Activated T-cell treated with anti-CD3 and anti-CD28 coated beads, Interleukin-2, amount 50 U/mL, for 24 hours (primary cell): ENCODE measurements at regions not wholly inside any gene's neighbourhood (a gene's known extent, or its start where the extent isn't known, plus 50 kb on each side); places are given as distances from the start of the nearest gene placed in this dataset.

ENCODE experiments used
- DNase-seq: peaks from one replicate; pipeline ENCODE4 v3.0.0-alpha.2; 2020
- H3K27ac Mint-ChIP-seq: 2 replicates; pipeline ENCODE4 v1.8.0; 2020; ENCODE audit warnings: mild to moderate bottlenecking, mixed read lengths
- H3K27me3 Mint-ChIP-seq: 2 replicates; pipeline ENCODE4 v1.8.0; 2020; ENCODE audit warnings: mixed read lengths
- H3K36me3 Mint-ChIP-seq: 2 replicates; pipeline ENCODE4 v1.8.0; 2020; ENCODE audit warnings: low read depth, mixed read lengths
- H3K4me1 Mint-ChIP-seq: 2 replicates; pipeline ENCODE4 v1.8.0; 2020; ENCODE audit warnings: low read depth, mixed read lengths
- H3K4me3 Mint-ChIP-seq: 2 replicates; pipeline ENCODE4 v1.8.0; 2020; ENCODE audit warnings: mild to moderate bottlenecking, moderate library complexity, mixed read lengths
- H3K9me3 Mint-ChIP-seq: 2 replicates; pipeline ENCODE4 v1.8.0; 2020; ENCODE audit warnings: mixed read lengths

- Mint-ChIP-seq H3K27ac (no peak overlapping the region), H3K27me3 (peaks cover 6% of the 10 kb centered on the region), H3K36me3 (no peaks in the 10 kb centered on the region), H3K4me3 (no peak overlapping the region), H3K4me1 (no peaks in the 10 kb centered on the region), H3K9me3 (no peaks in the 10 kb centered on the region)
- no peak for DNase-seq
Observed at GRCh38 chr13:76466043-76466442, 420.2 kb downstream of the KCTD12 start.

GRCh38 chr13:76463314-76463713, 422.9 kb downstream of the KCTD12 start:
- Mint-ChIP-seq H3K4me1 (no peaks in the 10 kb centered on the region), H3K27ac (no peak overlapping the region), H3K4me3 (no peak overlapping the region), H3K9me3 (no peaks in the 10 kb centered on the region), H3K36me3 (no peaks in the 10 kb centered on the region), H3K27me3 (no peaks in the 10 kb centered on the region)
- DNase-seq = no peak

- no peaks in the 10 kb centered on the region for H3K4me1 Mint-ChIP-seq
- H3K36me3 Mint-ChIP-seq = no peaks in the 10 kb centered on the region
- H3K4me3 Mint-ChIP-seq = no peak overlapping the region
- no peak for DNase-seq
- no peaks in the 10 kb centered on the region for H3K9me3 Mint-ChIP-seq
- H3K27ac Mint-ChIP-seq = no peak overlapping the region
- no peaks in the 10 kb centered on the region for H3K27me3 Mint-ChIP-seq
Observed at GRCh38 chr13:76461999-76462398, 424.2 kb downstream of the KCTD12 start.

- H3K36me3 Mint-ChIP-seq = no peaks in the 10 kb centered on the region
- H3K4me1 Mint-ChIP-seq = no peaks in the 10 kb centered on the region
- H3K9me3 Mint-ChIP-seq = no peaks in the 10 kb centered on the region
- no peak for DNase-seq
- H3K4me3 Mint-ChIP-seq = no peak overlapping the region
- H3K27ac Mint-ChIP-seq = no peak overlapping the region
- no peaks in the 10 kb centered on the region for H3K27me3 Mint-ChIP-seq
Observed at GRCh38 chr13:76461484-76461883, 424.7 kb downstream of the KCTD12 start.

- no peak overlapping the region for H3K27ac Mint-ChIP-seq
- H3K36me3 Mint-ChIP-seq = no peaks in the 10 kb centered on the region
- DNase-seq = no peak
- H3K27me3 Mint-ChIP-seq = no peaks in the 10 kb centered on the region
- H3K4me3 Mint-ChIP-seq = no peak overlapping the region
- H3K9me3 Mint-ChIP-seq = no peaks in the 10 kb centered on the region
- H3K4me1 Mint-ChIP-seq = no peaks in the 10 kb centered on the region
Observed at GRCh38 chr13:76459863-76460262, 426.3 kb downstream of the KCTD12 start.

- H3K4me1 Mint-ChIP-seq = no peaks in the 10 kb centered on the region
- H3K36me3 Mint-ChIP-seq = no peaks in the 10 kb centered on the region
- H3K27me3 Mint-ChIP-seq = no peaks in the 10 kb centered on the region
- DNase-seq = no peak
- no peak overlapping the region for H3K4me3 Mint-ChIP-seq
- peaks cover 13% of the 10 kb centered on the region for H3K9me3 Mint-ChIP-seq
- no peak overlapping the region for H3K27ac Mint-ChIP-seq
Observed at GRCh38 chr13:76455960-76456359, 430.2 kb downstream of the KCTD12 start.

- DNase-seq = no peak
- Mint-ChIP-seq H3K27ac (no peak overlapping the region), H3K4me3 (no peak overlapping the region), H3K36me3 (no peaks in the 10 kb centered on the region), H3K9me3 (peaks cover 13% of the 10 kb centered on the region), H3K4me1 (no peaks in the 10 kb centered on the region), H3K27me3 (no peaks in the 10 kb centered on the region)
Observed at GRCh38 chr13:76454991-76455390, 431.2 kb downstream of the KCTD12 start.

GRCh38 chr13:76449716-76450115, 436.5 kb downstream of the KCTD12 start:
- H3K27ac Mint-ChIP-seq = no peak overlapping the region

GRCh38 chr13:76446191-76446590, 440.0 kb downstream of the KCTD12 start:
- Mint-ChIP-seq H3K4me3 (no peak overlapping the region), H3K27me3 (peaks cover 3% of the 10 kb centered on the region), H3K27ac (no peak overlapping the region), H3K36me3 (no peaks in the 10 kb centered on the region), H3K9me3 (peaks cover 6% of the 10 kb centered on the region), H3K4me1 (no peaks in the 10 kb centered on the region)
- DNase-seq = no peak

More at GRCh38 chr13:76449716-76450115, 436.5 kb downstream of the KCTD12 start:
- Mint-ChIP-seq H3K4me1 (no peaks in the 10 kb centered on the region), H3K9me3 (peaks cover 13% of the 10 kb centered on the region), H3K4me3 (no peak overlapping the region), H3K36me3 (no peaks in the 10 kb centered on the region), H3K27me3 (peaks cover 3% of the 10 kb centered on the region)
- DNase-seq = no peak

- DNase-seq = no peak
- no peak overlapping the region for H3K27ac Mint-ChIP-seq
- H3K9me3 Mint-ChIP-seq = peaks cover 6% of the 10 kb centered on the region
- no peaks in the 10 kb centered on the region for H3K36me3 Mint-ChIP-seq
- no peak overlapping the region for H3K4me3 Mint-ChIP-seq
- no peaks in the 10 kb centered on the region for H3K4me1 Mint-ChIP-seq
- H3K27me3 Mint-ChIP-seq = no peaks in the 10 kb centered on the region
Observed at GRCh38 chr13:76440568-76440967, 445.6 kb downstream of the KCTD12 start.

- H3K27ac Mint-ChIP-seq = no peak overlapping the region
- no peak for DNase-seq
- H3K36me3 Mint-ChIP-seq = no peaks in the 10 kb centered on the region
- no peaks in the 10 kb centered on the region for H3K4me1 Mint-ChIP-seq
- H3K4me3 Mint-ChIP-seq = no peak overlapping the region
- H3K9me3 Mint-ChIP-seq = peaks cover 6% of the 10 kb centered on the region
- H3K27me3 Mint-ChIP-seq = peaks cover 3% of the 10 kb centered on the region
Observed at GRCh38 chr13:76439546-76439945, 446.7 kb downstream of the KCTD12 start.

- Mint-ChIP-seq H3K27ac (no peak overlapping the region), H3K4me1 (no peaks in the 10 kb centered on the region), H3K36me3 (no peaks in the 10 kb centered on the region), H3K9me3 (peaks cover 1% of the 10 kb centered on the region), H3K4me3 (no peak overlapping the region), H3K27me3 (peaks cover 3% of the 10 kb centered on the region)
- no peak for DNase-seq
Observed at GRCh38 chr13:76438050-76438449, 448.2 kb downstream of the KCTD12 start.

- no peaks in the 10 kb centered on the region for H3K4me1 Mint-ChIP-seq
- H3K36me3 Mint-ChIP-seq = no peaks in the 10 kb centered on the region
- no peak overlapping the region for H3K4me3 Mint-ChIP-seq
- no peak overlapping the region for H3K27ac Mint-ChIP-seq
- no peaks in the 10 kb centered on the region for H3K9me3 Mint-ChIP-seq
- no peak for DNase-seq
- peaks cover 2% of the 10 kb centered on the region for H3K27me3 Mint-ChIP-seq
Observed at GRCh38 chr13:76425935-76426334, 460.3 kb downstream of the KCTD12 start.

- H3K4me1 Mint-ChIP-seq = no peaks in the 10 kb centered on the region
- no peaks in the 10 kb centered on the region for H3K36me3 Mint-ChIP-seq
- no peaks in the 10 kb centered on the region for H3K27me3 Mint-ChIP-seq
- H3K9me3 Mint-ChIP-seq = no peaks in the 10 kb centered on the region
- no peak overlapping the region for H3K27ac Mint-ChIP-seq
- no peak overlapping the region for H3K4me3 Mint-ChIP-seq
- no peak for DNase-seq
Observed at GRCh38 chr13:76421011-76421410, 465.2 kb downstream of the KCTD12 start.

- Mint-ChIP-seq H3K36me3 (no peaks in the 10 kb centered on the region), H3K4me3 (no peak overlapping the region), H3K4me1 (no peaks in the 10 kb centered on the region), H3K27ac (no peak overlapping the region), H3K9me3 (no peaks in the 10 kb centered on the region), H3K27me3 (peaks cover 3% of the 10 kb centered on the region)
- no peak for DNase-seq
Observed at GRCh38 chr13:76418404-76418803, 467.8 kb downstream of the KCTD12 start.

GRCh38 chr13:76414320-76414719, 471.9 kb downstream of the KCTD12 start:
- no peaks in the 10 kb centered on the region for H3K9me3 Mint-ChIP-seq
- H3K4me3 Mint-ChIP-seq = no peak overlapping the region
- no peak for DNase-seq
- H3K27ac Mint-ChIP-seq = no peak overlapping the region
- H3K4me1 Mint-ChIP-seq = no peaks in the 10 kb centered on the region
- H3K36me3 Mint-ChIP-seq = no peaks in the 10 kb centered on the region
- H3K27me3 Mint-ChIP-seq = peaks cover 3% of the 10 kb centered on the region
